NCI-H1436 (cell line): ENCODE measurements at regions not wholly inside any gene's neighbourhood (a gene's known extent, or its start where the extent isn't known, plus 50 kb on each side); places are given as distances from the start of the nearest gene placed in this dataset.

Experiments used
- DNase-seq: peaks from one replicate; lab custom pipeline; 2025; lab: John Stamatoyannopoulos, UW

- DNase-seq, result no peak
These were observed 816.2 kb downstream of the CBLN2 start for GRCh38 chr18:71727909-71728308.

- no peak for DNase-seq
These were observed 818.9 kb downstream of the CBLN2 start for GRCh38 chr18:71725256-71725655.

- DNase-seq, result no peak
These were observed 836.1 kb downstream of the CBLN2 start for GRCh38 chr18:71707985-71708500.

- DNase-seq, result no peak
These were observed 836.7 kb downstream of the CBLN2 start for GRCh38 chr18:71707400-71707799.

- no peak for DNase-seq
These were observed 854.6 kb downstream of the CBLN2 start for GRCh38 chr18:71689416-71690160.

GRCh38 chr18:71682591-71682990, 861.6 kb downstream of the CBLN2 start:
- DNase-seq, result no peak

GRCh38 chr18:71678144-71678543, 866.0 kb downstream of the CBLN2 start:
- no peak for DNase-seq

- DNase-seq, result no peak
These were observed 870.2 kb downstream of the CBLN2 start for GRCh38 chr18:71673954-71674353.

GRCh38 chr18:71673498-71673897, 870.6 kb downstream of the CBLN2 start:
- DNase-seq, result no peak

GRCh38 chr18:71666481-71666880, 877.7 kb downstream of the CBLN2 start:
- DNase-seq, result no peak

GRCh38 chr18:71665131-71665530, 879.0 kb downstream of the CBLN2 start:
- DNase-seq, result no peak

- DNase-seq, result no peak
These were observed 900.3 kb downstream of the CBLN2 start for GRCh38 chr18:71643822-71644221.

- DNase-seq, result no peak
These were observed 913.4 kb downstream of the CBLN2 start for GRCh38 chr18:71630696-71631095.

- no peak for DNase-seq
These were observed 918.5 kb downstream of the CBLN2 start for GRCh38 chr18:71625556-71626090.

- DNase-seq, result no peak
These were observed 945.8 kb downstream of the CBLN2 start for GRCh38 chr18:71598374-71598773.

- no peak for DNase-seq
These were observed 946.9 kb downstream of the CBLN2 start for GRCh38 chr18:71597219-71597618.

GRCh38 chr18:71583252-71583651, 960.9 kb downstream of the CBLN2 start:
- no peak for DNase-seq

- no peak for DNase-seq
These were observed 989.5 kb downstream of the CBLN2 start for GRCh38 chr18:71554686-71555085.

- no peak for DNase-seq
These were observed 1002.5 kb downstream of the CBLN2 start for GRCh38 chr18:71541643-71542042.

GRCh38 chr18:71529703-71530303, 1014.3 kb downstream of the CBLN2 start:
- DNase-seq, result no peak

- DNase-seq, result no peak
These were observed 1020.4 kb downstream of the CBLN2 start for GRCh38 chr18:71523483-71524435.

- no peak for DNase-seq
These were observed 1038.6 kb downstream of the CBLN2 start for GRCh38 chr18:71505526-71505925.
